OCI-LY3 (cell line): ENCODE measurements at regions not wholly inside any gene's neighbourhood (a gene's known extent, or its start where the extent isn't known, plus 50 kb on each side); places are given as distances from the start of the nearest gene placed in this dataset.

ENCODE experiments used
- H2AFZ ChIP-seq: fragments of 200-600, 300-600 bp; shearing (Covaris generic); 2 replicates; pipeline ENCODE4 v1.6.0; 2014; ENCODE audit warnings: antibody characterized with exemption, low read depth, low read length
- H3K27ac ChIP-seq: fragments of 200-600, 300-600 bp; sonication (generic); 2 replicates; pipeline ENCODE4 v1.5.1; 2014; ENCODE audit warnings: mild to moderate bottlenecking, low read length, moderate library complexity, mixed read lengths
- H3K27me3 ChIP-seq: fragments of 200-600, 300-600 bp; sonication (generic); 2 replicates; pipeline ENCODE4 v1.6.1; 2014; ENCODE audit warnings: low read depth, low read length, mixed read lengths
- H3K36me3 ChIP-seq: fragments of 200-600, 300-600 bp; sonication (generic); replicated peaks from 2 replicates; pipeline ENCODE3; 2014; ENCODE audit warnings: low read depth, low read length, mixed read lengths
- H3K4me1 ChIP-seq: fragments of 300-600, 200-600 bp; sonication (generic); 2 replicates; pipeline ENCODE4 v1.6.1; 2014; ENCODE audit warnings: low read length, mixed read lengths
- H3K4me2 ChIP-seq: fragments of 200-600, 300-600 bp; sonication (generic); 2 replicates; pipeline ENCODE4 v1.6.1; 2014; ENCODE audit warnings: low read length, mixed read lengths
- H3K4me3 ChIP-seq: fragments of 300-600, 200-600 bp; sonication (generic); 2 replicates; pipeline ENCODE4 v1.5.1; 2014; ENCODE audit warnings: antibody characterized with exemption, mild to moderate bottlenecking, low read length, moderate library complexity
- H3K79me2 ChIP-seq: fragments of 300-600, 200-600 bp; shearing (Covaris generic); 2 replicates; pipeline ENCODE4 v1.6.1; 2014; ENCODE audit warnings: mild to moderate bottlenecking, low read length, mixed read lengths
- H3K9ac ChIP-seq: fragments of 300-600, 200-600 bp; shearing (Covaris generic); 2 replicates; pipeline ENCODE4 v1.6.0; 2014; ENCODE audit warnings: mild to moderate bottlenecking, low read length, moderate library complexity
- H3K9me3 ChIP-seq: fragments of 200-600, 300-600 bp; shearing (Covaris generic); 2 replicates; pipeline ENCODE4 v1.6.1; 2014; ENCODE audit warnings: low read length, mixed read lengths; ENCODE audit not compliant: insufficient read depth
- H4K20me1 ChIP-seq: fragments of 200-600, 300-600 bp; sonication (generic); 2 replicates; pipeline ENCODE4 v1.6.1; 2016; ENCODE audit warnings: low read length, mixed read lengths; ENCODE audit not compliant: insufficient read depth
- EZH2phosphoT487 ChIP-seq: fragments of 200-600 bp; shearing (Covaris generic); IDR thresholded peaks from 2 replicates; pipeline ENCODE4 v1.6.1; 2018; ENCODE audit warnings: antibody characterized with exemption, mixed run types, low read depth
- TF ChIP-seq, protein P1 (sequence below): fragments of 200-600, 300-600 bp; sonication (generic); IDR thresholded peaks from 2 replicates; pipeline ENCODE4 v1.5.1; 2014; ENCODE audit warnings: antibody characterized with exemption, low read length, low read depth

DNA sequence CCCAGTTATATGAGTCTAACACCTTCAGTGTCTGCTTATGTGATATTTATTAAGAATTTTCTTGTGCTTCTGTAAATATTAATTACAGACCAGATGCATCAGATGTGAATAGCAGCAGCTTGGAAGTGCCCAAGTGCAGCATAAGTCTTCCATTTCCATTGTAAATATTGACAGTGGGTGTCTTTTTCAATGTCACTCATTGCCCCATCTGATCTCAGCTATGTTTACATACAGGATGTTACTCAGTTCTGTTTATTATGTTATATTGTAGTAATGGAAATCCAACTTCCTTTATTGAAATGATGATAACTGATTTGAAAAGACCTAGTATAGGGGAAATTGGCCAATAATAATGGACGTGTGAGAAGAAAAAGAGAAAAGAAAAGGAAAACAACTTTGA lies 296.7 kb downstream of the SAMD5 start:
- Histone ChIP-seq H3K27me3 (no peaks in the 10 kb centered on the region), H3K9me3 (no peaks in the 10 kb centered on the region), H3K27ac (no peak overlapping the region), H3K4me2 (no peak overlapping the region), H3K4me3 (no peak overlapping the region), H3K4me1 (no peaks in the 10 kb centered on the region), H3K9ac (no peak overlapping the region), H4K20me1 (no peaks in the 10 kb centered on the region), H3K36me3 (no peaks in the 10 kb centered on the region), H2AFZ (no peak overlapping the region), H3K79me2 (no peaks in the 10 kb centered on the region)
- no peak for TF ChIP-seq EZH2phosphoT487
- TF ChIP-seq, protein P1, sequence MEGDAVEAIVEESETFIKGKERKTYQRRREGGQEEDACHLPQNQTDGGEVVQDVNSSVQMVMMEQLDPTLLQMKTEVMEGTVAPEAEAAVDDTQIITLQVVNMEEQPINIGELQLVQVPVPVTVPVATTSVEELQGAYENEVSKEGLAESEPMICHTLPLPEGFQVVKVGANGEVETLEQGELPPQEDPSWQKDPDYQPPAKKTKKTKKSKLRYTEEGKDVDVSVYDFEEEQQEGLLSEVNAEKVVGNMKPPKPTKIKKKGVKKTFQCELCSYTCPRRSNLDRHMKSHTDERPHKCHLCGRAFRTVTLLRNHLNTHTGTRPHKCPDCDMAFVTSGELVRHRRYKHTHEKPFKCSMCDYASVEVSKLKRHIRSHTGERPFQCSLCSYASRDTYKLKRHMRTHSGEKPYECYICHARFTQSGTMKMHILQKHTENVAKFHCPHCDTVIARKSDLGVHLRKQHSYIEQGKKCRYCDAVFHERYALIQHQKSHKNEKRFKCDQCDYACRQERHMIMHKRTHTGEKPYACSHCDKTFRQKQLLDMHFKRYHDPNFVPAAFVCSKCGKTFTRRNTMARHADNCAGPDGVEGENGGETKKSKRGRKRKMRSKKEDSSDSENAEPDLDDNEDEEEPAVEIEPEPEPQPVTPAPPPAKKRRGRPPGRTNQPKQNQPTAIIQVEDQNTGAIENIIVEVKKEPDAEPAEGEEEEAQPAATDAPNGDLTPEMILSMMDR, result no peak

DNA sequence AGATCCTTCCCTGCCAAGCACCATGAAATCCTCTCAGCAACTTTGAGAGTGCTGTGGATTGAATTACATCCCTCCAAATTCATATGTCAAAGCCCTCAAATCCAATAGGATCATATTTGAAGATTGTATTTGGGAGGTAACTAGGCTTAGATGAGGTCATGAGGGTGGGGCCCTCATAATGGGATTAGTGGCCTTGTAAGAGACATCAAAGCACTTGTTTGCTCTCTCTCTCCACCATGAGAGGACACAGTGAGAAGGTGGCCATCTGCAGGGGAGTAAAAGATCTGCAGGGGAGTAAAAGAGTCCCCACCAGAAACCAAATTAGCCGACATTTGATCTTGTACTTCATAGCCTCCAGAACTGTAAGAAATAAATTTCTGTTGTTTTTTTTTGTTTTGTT lies 298.2 kb downstream of the SAMD5 start:
- Histone ChIP-seq H3K9me3 (no peaks in the 10 kb centered on the region), H4K20me1 (no peaks in the 10 kb centered on the region), H2AFZ (no peak overlapping the region), H3K4me2 (no peak overlapping the region), H3K36me3 (no peaks in the 10 kb centered on the region), H3K27me3 (no peaks in the 10 kb centered on the region), H3K27ac (no peak overlapping the region), H3K4me3 (no peak overlapping the region), H3K9ac (no peak overlapping the region), H3K4me1 (no peaks in the 10 kb centered on the region), H3K79me2 (no peaks in the 10 kb centered on the region)
- TF ChIP-seq, protein P1, result no peak

DNA sequence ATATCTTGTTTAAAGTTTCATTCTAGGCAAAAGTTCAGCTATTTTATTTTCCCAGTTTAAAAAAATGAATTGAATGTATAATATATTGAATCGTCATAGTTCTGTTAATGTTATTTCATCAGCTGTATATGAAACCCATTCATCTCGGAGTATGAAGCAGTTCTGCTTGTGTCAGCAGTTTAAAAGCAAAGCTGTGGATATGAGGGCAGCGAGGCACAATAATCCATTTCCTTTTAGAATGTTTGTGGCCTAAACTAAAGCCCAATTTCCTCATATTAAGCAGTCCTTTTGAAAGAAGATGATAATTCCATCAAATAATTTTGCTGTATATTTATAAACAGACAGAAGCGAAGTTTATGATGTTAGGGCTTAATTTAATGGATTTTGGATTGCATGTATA lies 300.1 kb downstream of the SAMD5 start:
- no peak overlapping the region for H2AFZ ChIP-seq
- no peaks in the 10 kb centered on the region for H3K27me3 ChIP-seq
- H4K20me1 ChIP-seq, result no peaks in the 10 kb centered on the region
- no peaks in the 10 kb centered on the region for H3K9me3 ChIP-seq
- no peak overlapping the region for H3K9ac ChIP-seq
- TF ChIP-seq, protein P1, result no peak
- TF ChIP-seq EZH2phosphoT487, result no peak
- H3K36me3 ChIP-seq, result no peaks in the 10 kb centered on the region
- H3K27ac ChIP-seq, result no peak overlapping the region
- H3K79me2 ChIP-seq, result no peaks in the 10 kb centered on the region
- H3K4me3 ChIP-seq, result no peak overlapping the region
- no peak overlapping the region for H3K4me2 ChIP-seq
- H3K4me1 ChIP-seq, result no peaks in the 10 kb centered on the region

DNA sequence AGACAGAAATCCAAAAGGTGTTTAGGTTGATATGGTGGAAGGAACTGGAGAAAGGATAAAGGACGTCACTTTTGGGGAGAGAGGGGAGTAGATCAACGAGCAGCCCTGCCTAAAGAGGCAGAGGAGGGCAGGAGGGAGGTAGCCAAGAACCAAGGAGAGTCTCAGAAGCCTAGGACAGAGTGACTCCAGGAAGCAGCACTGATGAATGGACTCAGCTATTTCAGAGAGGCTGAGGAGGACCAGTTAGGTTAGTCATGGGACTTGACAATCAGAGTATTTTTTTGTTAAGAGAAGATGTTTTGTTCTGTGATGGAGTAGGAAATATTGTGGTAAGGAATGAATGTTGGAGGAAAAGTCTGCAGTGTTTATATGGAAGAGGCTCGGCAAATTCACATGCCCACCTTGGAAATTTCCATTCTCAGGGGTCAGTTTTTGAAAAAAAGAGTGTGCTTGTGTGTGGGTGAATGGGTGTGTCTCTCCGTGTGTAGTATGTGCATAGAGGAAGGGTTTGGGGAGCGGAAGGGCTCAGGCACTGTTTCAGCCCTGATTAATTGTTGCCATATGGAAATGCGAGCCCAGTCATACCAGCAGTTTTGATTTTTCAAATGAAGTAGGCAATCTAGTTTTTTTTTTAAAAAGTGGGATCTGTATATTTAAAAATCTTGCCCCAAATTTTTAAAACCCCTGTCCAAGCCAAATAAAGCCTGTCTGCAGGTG lies 303.6 kb downstream of the SAMD5 start:
- no peak overlapping the region for H3K27ac ChIP-seq
- no peaks in the 10 kb centered on the region for H4K20me1 ChIP-seq
- no peaks in the 10 kb centered on the region for H3K9me3 ChIP-seq
- no peaks in the 10 kb centered on the region for H3K36me3 ChIP-seq
- no peak overlapping the region for H3K4me3 ChIP-seq
- H3K4me1 ChIP-seq, result no peaks in the 10 kb centered on the region
- no peak for TF ChIP-seq EZH2phosphoT487
- TF ChIP-seq, protein P1, result no peak
- H3K4me2 ChIP-seq, result no peak overlapping the region
- no peaks in the 10 kb centered on the region for H3K79me2 ChIP-seq
- H2AFZ ChIP-seq, result no peak overlapping the region
- H3K9ac ChIP-seq, result no peak overlapping the region
- no peaks in the 10 kb centered on the region for H3K27me3 ChIP-seq
